Thymus (tissue), 11 donors: ENCODE measurements at regions not wholly inside any gene's neighbourhood (a gene's known extent, or its start where the extent isn't known, plus 50 kb on each side); places are given as distances from the start of the nearest gene placed in this dataset.

ENCODE experiments used
- DNase-seq, 9 donors: peaks; one replicate each; pipeline ENCODE4 v3.0.0-alpha.2; 2013; ENCODE audit warnings: low spot score in 9 of 9, low read depth in 6 of 9, missing footprints in 1 of 9
- H3K27ac ChIP-seq, 2 donors: one replicate each; pipeline ENCODE4 v1.5.1; 2013; ENCODE audit warnings: control low read depth in 1 of 2, low read depth in 1 of 2, low read length in 1 of 2, mild to moderate bottlenecking in 1 of 2, moderate library complexity in 1 of 2
- H3K27me3 ChIP-seq, 2 donors: one replicate each; pipeline ENCODE4 v1.5.1; 2013; ENCODE audit warnings: low read length in 1 of 2; ENCODE audit not compliant: control insufficient read depth in 2 of 2, insufficient read depth in 1 of 2
- H3K36me3 ChIP-seq, 2 donors: one replicate each; pipeline ENCODE4 v1.5.1; 2013; ENCODE audit warnings: low read length in 1 of 2, mild to moderate bottlenecking in 1 of 2, moderate library complexity in 1 of 2; ENCODE audit not compliant: control insufficient read depth in 2 of 2, insufficient read depth in 2 of 2
- H3K4me1 ChIP-seq, 2 donors: one replicate each; pipeline ENCODE4 v1.5.1; 2013; ENCODE audit warnings: low read length in 2 of 2; ENCODE audit not compliant: control insufficient read depth in 2 of 2, insufficient read depth in 2 of 2
- H3K4me3 ChIP-seq, 2 donors: one replicate each; pipeline ENCODE4 v1.5.1; 2013; ENCODE audit warnings: low read length in 2 of 2, control low read depth in 1 of 2, mild to moderate bottlenecking in 1 of 2
- H3K9me3 ChIP-seq, 2 donors: one replicate each; pipeline ENCODE4 v1.5.1; 2013; ENCODE audit warnings: low read length in 1 of 2, mild to moderate bottlenecking in 1 of 2; ENCODE audit not compliant: control insufficient read depth in 2 of 2, insufficient read depth in 1 of 2
- WGBS: extraction: QIAGEN DNeasy Blood & Tissue Kit; methylation state at CpG from one replicate; pipeline ENCODE4 v1.1.7; 2013; 5-methylcytosine and 5-hydroxymethylcytosine counted together
- donor health status: healthy.

- no peaks in the 10 kb centered on the region for H3K4me1 ChIP-seq
- H3K27ac ChIP-seq, result no peak overlapping the region
- no peaks in the 10 kb centered on the region for H3K36me3 ChIP-seq
- 94% methylated on average over 8 of the region's 8 CpGs for WGBS
- peaks cover 11 to 34% of the 10 kb centered on the region in 2 donors for H3K9me3 ChIP-seq
- DNase-seq, result no peak
- H3K27me3 ChIP-seq, result no peaks in the 10 kb centered on the region
- H3K4me3 ChIP-seq, result no peak overlapping the region
Measured at GRCh38 chr10:131778842-131779241, 122.0 kb upstream of the PPP2R2D start.

- no peaks in the 10 kb centered on the region for H3K27me3 ChIP-seq
- no peaks in the 10 kb centered on the region for H3K4me1 ChIP-seq
- no peak for DNase-seq
- whole genome bisulfite sequencing, result 72% methylated on average over 10 of the region's 10 CpGs
- H3K27ac ChIP-seq, result no peak overlapping the region
- H3K36me3 ChIP-seq, result no peaks in the 10 kb centered on the region
- H3K9me3 ChIP-seq, result peaks cover 11 to 34% of the 10 kb centered on the region in 2 donors
- H3K4me3 ChIP-seq, result no peak overlapping the region
Measured at GRCh38 chr10:131779661-131780394, 121.0 kb upstream of the PPP2R2D start.

DNA sequence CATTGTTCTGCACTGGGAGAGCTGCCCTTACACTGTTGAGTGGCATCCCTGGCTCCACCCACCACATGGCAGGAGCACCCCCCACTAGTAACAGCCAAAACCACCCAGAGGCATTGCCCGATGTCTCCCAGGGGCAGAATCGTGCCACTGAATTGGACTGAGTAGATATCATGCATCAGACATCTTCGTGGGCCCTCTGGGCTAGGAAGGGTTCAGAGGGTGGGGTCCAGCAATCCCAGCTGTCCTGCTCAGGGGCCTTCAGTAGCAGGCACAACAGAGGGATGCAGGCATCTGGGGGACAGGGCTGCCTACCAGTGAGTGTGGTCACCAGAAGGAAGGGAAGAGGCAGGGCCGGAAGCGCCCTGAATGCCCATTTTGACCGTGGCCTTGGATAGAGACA lies 119.7 kb upstream of the PPP2R2D start:
- DNase-seq, result no peak
- no peaks in the 10 kb centered on the region for H3K4me1 ChIP-seq
- H3K4me3 ChIP-seq, result no peak overlapping the region
- H3K27ac ChIP-seq, result no peak overlapping the region
- no peaks in the 10 kb centered on the region for H3K27me3 ChIP-seq
- WGBS, result 98% methylated on average over 6 of the region's 6 CpGs
- H3K9me3 ChIP-seq, result peaks cover 11 to 27% of the 10 kb centered on the region in 2 donors
- no peaks in the 10 kb centered on the region for H3K36me3 ChIP-seq

- no peak for DNase-seq
- 96% methylated on average over 4 of the region's 4 CpGs for WGBS
Measured at GRCh38 chr10:131781791-131782190, 119.0 kb upstream of the PPP2R2D start.

DNA sequence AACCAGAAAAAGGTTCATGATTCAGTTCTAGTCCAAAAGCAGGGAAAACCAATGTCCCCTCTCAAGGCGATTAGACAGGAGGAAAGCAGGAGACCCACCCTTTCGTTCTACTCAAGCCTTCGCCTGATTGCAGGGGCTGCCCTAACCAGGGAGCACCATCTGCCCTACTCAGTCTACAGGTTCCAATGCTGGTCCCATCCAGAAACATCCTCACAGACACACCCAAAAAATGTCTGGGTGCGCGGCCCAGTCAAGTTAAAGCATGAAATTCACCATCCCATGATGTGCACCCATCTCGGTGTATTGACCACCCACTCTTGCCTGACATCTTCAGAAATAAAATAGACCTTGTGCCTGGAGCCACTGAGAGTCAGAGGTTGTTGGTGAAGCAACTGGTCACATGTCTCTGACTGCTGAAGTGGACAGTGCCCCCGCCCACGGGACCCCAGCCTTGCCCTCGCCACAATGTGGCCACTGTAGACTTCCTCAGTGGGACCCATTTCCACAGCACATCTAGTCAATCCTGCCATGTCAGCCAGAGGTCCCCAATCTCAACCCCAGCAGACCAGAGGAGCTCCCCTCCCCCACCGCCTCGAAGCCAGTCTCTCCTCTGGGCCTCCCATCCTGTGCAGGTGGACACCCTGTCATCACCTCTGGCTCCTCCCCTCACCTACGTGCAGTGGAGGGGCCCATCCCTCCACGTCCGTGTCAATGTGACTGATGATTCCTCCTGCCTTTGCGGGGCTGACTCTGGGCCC lies 116.3 kb upstream of the PPP2R2D start:
- Histone ChIP-seq H3K4me3 (no peak overlapping the region), H3K27me3 (no peaks in the 10 kb centered on the region), H3K9me3 (no peaks in the 10 kb centered on the region), H3K27ac (no peak overlapping the region), H3K4me1 (no peaks in the 10 kb centered on the region), H3K36me3 (no peaks in the 10 kb centered on the region)
- DNase-seq, result no peak
- WGBS, result 92% methylated on average over 15 of the region's 15 CpGs

More at GRCh38 chr10:131781791-131782190, 119.0 kb upstream of the PPP2R2D start:
- Histone ChIP-seq H3K27ac (no peak overlapping the region), H3K4me1 (no peaks in the 10 kb centered on the region), H3K4me3 (no peak overlapping the region), H3K36me3 (no peaks in the 10 kb centered on the region), H3K27me3 (no peaks in the 10 kb centered on the region), H3K9me3 (peaks cover 8 to 21% of the 10 kb centered on the region in 2 donors)

DNA sequence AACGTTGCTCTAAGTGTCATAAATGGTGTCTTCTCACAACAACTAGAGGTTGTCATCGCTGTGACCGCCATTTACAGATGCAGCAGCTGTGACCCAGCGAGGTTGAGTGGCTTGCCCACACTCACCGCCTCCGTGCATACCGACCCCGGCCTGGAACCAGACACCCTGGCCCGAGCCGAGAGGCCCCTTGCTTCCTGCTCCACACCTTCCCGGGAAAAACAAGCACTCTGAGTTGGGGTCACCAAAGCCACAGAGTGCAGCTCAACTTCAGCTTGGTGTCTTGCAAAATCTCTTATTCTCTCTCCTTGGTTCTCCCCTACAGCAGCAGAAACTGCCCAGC lies 115.7 kb upstream of the PPP2R2D start:
- WGBS, result 92% methylated on average over 11 of the region's 11 CpGs
- H3K4me1 ChIP-seq, result no peaks in the 10 kb centered on the region
- no peak overlapping the region for H3K4me3 ChIP-seq
- no peaks in the 10 kb centered on the region for H3K9me3 ChIP-seq
- H3K27me3 ChIP-seq, result no peaks in the 10 kb centered on the region
- H3K27ac ChIP-seq, result no peak overlapping the region
- no peaks in the 10 kb centered on the region for H3K36me3 ChIP-seq
- DNase-seq, result no peak

- WGBS, result 64% methylated on average over 13 of the region's 13 CpGs
- no peak overlapping the region for H3K27ac ChIP-seq
- peak in 5 of 9 donors; percentile 2 to 34 (median 15) for DNase-seq
Measured at GRCh38 chr10:131786756-131787605, 113.8 kb upstream of the PPP2R2D start.

GRCh38 chr10:131787961-131788360 lies 112.8 kb upstream of the PPP2R2D start:
- Histone ChIP-seq H3K9me3 (no peaks in the 10 kb centered on the region), H3K27me3 (no peaks in the 10 kb centered on the region), H3K4me3 (no peak overlapping the region), H3K4me1 (no peaks in the 10 kb centered on the region), H3K27ac (no peak overlapping the region), H3K36me3 (no peaks in the 10 kb centered on the region)
- WGBS, result 85% methylated on average over 4 of the region's 4 CpGs
- no peak for DNase-seq

More at GRCh38 chr10:131786756-131787605, 113.8 kb upstream of the PPP2R2D start:
- no peak overlapping the region for H3K4me3 ChIP-seq
- H3K36me3 ChIP-seq, result no peaks in the 10 kb centered on the region
- H3K9me3 ChIP-seq, result no peaks in the 10 kb centered on the region
- H3K4me1 ChIP-seq, result no peaks in the 10 kb centered on the region
- H3K27me3 ChIP-seq, result no peaks in the 10 kb centered on the region

DNA sequence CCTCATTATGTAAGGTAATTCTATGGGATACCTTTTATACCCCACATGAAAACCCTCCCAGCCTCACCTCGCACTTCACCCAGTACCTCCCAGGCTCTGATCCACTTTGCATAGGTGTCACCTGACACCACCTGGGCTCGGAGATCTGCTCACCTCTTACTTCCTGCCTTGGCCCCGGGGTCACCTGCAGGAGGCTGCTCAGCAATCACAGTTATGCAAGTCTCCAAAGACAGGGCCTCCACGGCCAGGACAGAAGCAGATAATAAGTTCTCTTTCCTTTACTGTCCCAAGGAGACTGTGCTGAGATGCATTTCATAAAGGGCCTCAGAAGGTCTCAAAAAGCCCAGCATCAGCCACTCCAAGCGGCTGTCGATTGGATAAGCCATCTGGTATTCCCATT lies 112.4 kb upstream of the PPP2R2D start:
- Histone ChIP-seq H3K9me3 (no peaks in the 10 kb centered on the region), H3K4me3 (no peak overlapping the region), H3K27ac (no peak overlapping the region), H3K36me3 (no peaks in the 10 kb centered on the region), H3K4me1 (no peaks in the 10 kb centered on the region), H3K27me3 (no peaks in the 10 kb centered on the region)
- 59% methylated on average over 6 of the region's 6 CpGs for WGBS
- DNase-seq, result no peak
